Thoracic aorta (tissue), 2 donors: ENCODE measurements at regions not wholly inside any gene's neighbourhood (a gene's known extent, or its start where the extent isn't known, plus 50 kb on each side); places are given as distances from the start of the nearest gene placed in this dataset.
A peak's percentile ranks its signal among the peaks of the same experiment; 100 is the strongest.

Experiments used
- ATAC-seq: fragments of 150-250 bp; one replicate; pipeline ENCODE4 v1.8.0; 2017; ENCODE audit warnings: low read depth; ENCODE audit not compliant: insufficient number of reproducible peaks, low FRiP score
- DNase-seq: peaks from one replicate; pipeline ENCODE4 v3.0.0-alpha.2; 2020; ENCODE audit warnings: low spot score
- H3K27ac ChIP-seq, 2 donors: fragments of 200-600 bp; sonication (generic); 1 replicate in 1 of 2; 2 replicates in 1 of 2; pipeline ENCODE4 v1.5.1; 2016; ENCODE audit warnings: mild to moderate bottlenecking in 2 of 2, moderate library complexity in 2 of 2
- H3K27me3 ChIP-seq: fragments of 200-600 bp; sonication (generic); replicated peaks from 2 replicates; pipeline ENCODE4 v1.6.0; 2016; ENCODE audit warnings: mild to moderate bottlenecking; ENCODE audit not compliant: insufficient read depth
- H3K36me3 ChIP-seq: fragments of 200-600 bp; sonication (generic); one replicate; pipeline ENCODE4 v1.5.1; 2016
- H3K4me1 ChIP-seq, 2 donors: fragments of 200-600 bp; sonication (generic); 1 replicate in 1 of 2; 2 replicates in 1 of 2; pipeline versions ENCODE4 v1.5.1 to v1.6.0; 2016; ENCODE audit warnings: low read depth in 2 of 2, mild to moderate bottlenecking in 1 of 2; ENCODE audit not compliant: control insufficient read depth in 1 of 2
- H3K4me3 ChIP-seq: fragments of 200-600 bp; sonication (generic); 2 replicates; pipeline ENCODE4 v1.5.1; 2016; ENCODE audit warnings: mild to moderate bottlenecking
- H3K9me3 ChIP-seq: fragments of 200-600 bp; sonication (generic); 2 replicates; pipeline ENCODE4 v1.5.1; 2016
- CTCF ChIP-seq: fragments of 200-600 bp; sonication (generic); IDR thresholded peaks from one replicate; pipeline ENCODE4 v1.5.1; 2019; ENCODE audit warnings: antibody characterized with exemption

- peak; percentile 67 for ATAC-seq
- H3K27ac ChIP-seq = peak overlapping the region in 1 of 2 donors; percentile 47
Measured at GRCh38 chr9:91489361-91489899, 65.8 kb upstream of the NFIL3 start.

DNA sequence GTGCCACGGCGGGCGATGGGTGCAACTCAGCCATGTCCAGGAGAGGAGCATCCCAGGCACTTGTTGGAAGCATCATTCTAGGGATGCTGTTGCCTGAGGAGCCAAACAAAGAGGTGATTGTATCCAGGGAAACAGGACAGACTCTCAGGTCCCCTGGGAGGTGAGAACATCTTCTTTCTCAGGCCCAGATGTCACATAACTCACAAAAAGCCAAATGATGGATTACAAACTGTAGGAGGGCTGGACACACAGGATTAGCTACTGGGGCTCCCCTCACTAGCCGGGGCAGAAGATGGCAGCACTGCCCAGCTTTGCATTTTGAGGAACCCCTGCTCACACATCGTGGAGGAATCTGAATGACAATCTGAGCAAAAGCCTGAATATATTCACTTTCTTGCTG lies 64.7 kb upstream of the NFIL3 start:
- H3K27ac ChIP-seq = no peak overlapping the region

More at GRCh38 chr9:91489361-91489899, 65.8 kb upstream of the NFIL3 start:
- Histone ChIP-seq H3K4me1 (peaks cover 4 to 13% of the 10 kb centered on the region in 2 donors), H3K27me3 (no peaks in the 10 kb centered on the region), H3K9me3 (no peaks in the 10 kb centered on the region), H3K4me3 (no peak overlapping the region), H3K36me3 (no peaks in the 10 kb centered on the region)
- no peak for DNase-seq
- TF ChIP-seq CTCF = no peak

DNA sequence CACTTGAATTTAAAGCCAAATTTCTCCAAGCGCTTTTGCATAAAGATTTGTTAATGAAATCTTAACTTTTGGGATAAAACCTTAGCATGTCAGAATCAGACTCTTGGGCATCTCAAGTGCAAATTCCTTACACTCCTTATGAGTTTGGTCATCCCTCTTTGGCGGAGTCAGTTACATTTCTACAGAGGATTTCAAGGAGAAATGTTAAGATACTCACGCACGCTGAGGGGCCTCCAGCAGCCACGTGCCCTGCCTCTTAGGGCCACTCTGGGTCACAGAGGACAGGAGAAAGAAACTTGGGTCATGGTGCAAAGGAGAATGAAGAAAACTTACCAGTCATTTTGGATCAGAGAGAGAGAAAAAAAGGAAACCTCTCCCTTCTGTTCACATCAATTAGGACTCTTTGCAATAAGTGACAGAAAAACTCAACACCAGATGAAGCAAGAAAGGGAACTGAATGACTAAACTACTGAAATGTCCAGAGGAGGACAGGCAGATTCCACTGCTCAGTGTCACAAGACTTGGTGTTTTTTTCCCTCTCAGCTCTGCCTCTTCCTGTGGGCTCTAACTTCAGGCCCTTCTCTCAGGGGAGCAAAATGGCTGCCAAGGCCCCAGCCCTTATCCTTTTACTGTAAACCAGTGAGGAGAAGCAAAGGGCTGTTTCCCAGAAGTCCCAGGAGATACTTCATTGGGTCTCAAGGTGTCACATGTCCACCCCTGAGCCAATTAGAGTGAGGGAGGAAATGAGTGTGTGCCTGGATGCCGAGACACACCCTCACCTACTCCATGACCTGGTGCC lies 63.3 kb upstream of the NFIL3 start:
- TF ChIP-seq CTCF = no peak
- Histone ChIP-seq H3K4me1 (peaks cover 8 to 36% of the 10 kb centered on the region in 2 donors), H3K9me3 (no peaks in the 10 kb centered on the region), H3K4me3 (no peak overlapping the region), H3K27ac (no peak overlapping the region), H3K27me3 (no peaks in the 10 kb centered on the region), H3K36me3 (no peaks in the 10 kb centered on the region)
- ATAC-seq = no peak
- DNase-seq = no peak

More for the DNA sequence above, 64.7 kb upstream of the NFIL3 start:
- H3K27me3 ChIP-seq = no peaks in the 10 kb centered on the region
- TF ChIP-seq CTCF = no peak
- ATAC-seq = no peak
- no peak for DNase-seq
- peaks cover 4 to 24% of the 10 kb centered on the region in 2 donors for H3K4me1 ChIP-seq
- no peak overlapping the region for H3K4me3 ChIP-seq
- H3K9me3 ChIP-seq = no peaks in the 10 kb centered on the region
- H3K36me3 ChIP-seq = no peaks in the 10 kb centered on the region

- no peak for ATAC-seq
- TF ChIP-seq CTCF = no peak
- H3K9me3 ChIP-seq = no peaks in the 10 kb centered on the region
- no peaks in the 10 kb centered on the region for H3K27me3 ChIP-seq
- H3K4me1 ChIP-seq = peaks cover 8 to 39% of the 10 kb centered on the region in 2 donors
- no peak for DNase-seq
- no peak overlapping the region for H3K27ac ChIP-seq
- H3K4me3 ChIP-seq = no peak overlapping the region
- H3K36me3 ChIP-seq = no peaks in the 10 kb centered on the region
Measured at GRCh38 chr9:91485006-91485405, 61.4 kb upstream of the NFIL3 start.

GRCh38 chr9:91483835-91484234 lies 60.2 kb upstream of the NFIL3 start:
- Histone ChIP-seq H3K4me3 (peak overlapping the region; percentile 4), H3K36me3 (no peaks in the 10 kb centered on the region), H3K27ac (peak overlapping the region; percentile 73 to 82), H3K9me3 (no peaks in the 10 kb centered on the region), H3K27me3 (no peaks in the 10 kb centered on the region), H3K4me1 (peaks cover 8 to 35% of the 10 kb centered on the region in 2 donors)
- ATAC-seq = peak; percentile 44
- DNase-seq = no peak
- no peak for TF ChIP-seq CTCF
